ENCODE measurements at regions not wholly inside any gene's neighbourhood (a gene's known extent, or its start where the extent isn't known, plus 50 kb on each side); places are given as distances from the start of the nearest gene placed in this dataset.

GRCh38 chr18:75612456-75612855 lies 185.0 kb upstream of the SMIM21 start:
- DNase-seq (ENCODE audit: low spot score): no peak
- H3K4me3 ChIP-seq (ENCODE audit: low read depth, low read length, poor library complexity, severe bottlenecking): no peak overlapping the region
- no peaks in the 10 kb centered on the region for H3K9me2 ChIP-seq (ENCODE audit: insufficient read depth, low read length)
- H2AFZ ChIP-seq (ENCODE audit: low read length): no peak overlapping the region
- no peaks in the 10 kb centered on the region for H3K9me3 ChIP-seq (ENCODE audit: low read length)
- H3K4me1 ChIP-seq (ENCODE audit: insufficient read depth, low read length, poor library complexity, severe bottlenecking): no peaks in the 10 kb centered on the region
- H3K4me2 ChIP-seq (ENCODE audit: low read length): no peak overlapping the region
- no peaks in the 10 kb centered on the region for H3K36me3 ChIP-seq (ENCODE audit: insufficient read depth, low read length)
- no peaks in the 10 kb centered on the region for H4K20me1 ChIP-seq (ENCODE audit: insufficient read depth, low read length)
- no peaks in the 10 kb centered on the region for H3K79me2 ChIP-seq (ENCODE audit: insufficient read depth, low read depth, low read length)
- H3K27ac ChIP-seq (ENCODE audit: low read depth, low read length, poor library complexity, severe bottlenecking): no peak overlapping the region
- intact Hi-C loops (cut with micrococcal nuclease; ENCODE audit: unreplicated experiment): no loop called here
- POLR2A ChIA-PET: no interaction called here
- CTCF ChIA-PET (ENCODE audit: unreplicated experiment): no interaction called here
- no TSS peak for BruUV-seq (replicated peaks)
- TF ChIP-seq EZH2phosphoT487 (IDR thresholded peaks at IDR 0.05; ENCODE audit: borderline replicate concordance, low read depth, low read length) (no peak), CTCF (conservative IDR thresholded peaks at IDR 0.05; ENCODE audit: low read length) (no peak)

GRCh38 chr18:75607701-75608100 lies 180.2 kb upstream of the SMIM21 start:
- Histone ChIP-seq H4K20me1 (ENCODE audit: insufficient read depth, low read length) (no peaks in the 10 kb centered on the region), H3K4me3 (ENCODE audit: low read depth, low read length, poor library complexity, severe bottlenecking) (no peak overlapping the region), H3K27ac (ENCODE audit: low read depth, low read length, poor library complexity, severe bottlenecking) (no peak overlapping the region), H2AFZ (ENCODE audit: low read length) (no peak overlapping the region), H3K4me2 (ENCODE audit: low read length) (no peak overlapping the region), H3K9me2 (ENCODE audit: insufficient read depth, low read length) (no peaks in the 10 kb centered on the region), H3K9me3 (ENCODE audit: low read length) (no peaks in the 10 kb centered on the region), H3K36me3 (ENCODE audit: insufficient read depth, low read length) (no peaks in the 10 kb centered on the region), H3K79me2 (ENCODE audit: insufficient read depth, low read depth, low read length) (no peaks in the 10 kb centered on the region), H3K4me1 (ENCODE audit: insufficient read depth, low read length, poor library complexity, severe bottlenecking) (no peaks in the 10 kb centered on the region)
- POLR2A ChIA-PET: no interaction called here
- intact Hi-C loops (cut with micrococcal nuclease; ENCODE audit: unreplicated experiment): no loop called here
- no TSS peak for BruUV-seq (replicated peaks)
- no peak for TF ChIP-seq CTCF (conservative IDR thresholded peaks at IDR 0.05; ENCODE audit: low read length)
- TF ChIP-seq EZH2phosphoT487 (IDR thresholded peaks at IDR 0.05; ENCODE audit: borderline replicate concordance, low read depth, low read length): no peak
- no peak for DNase-seq (ENCODE audit: low spot score)
- CTCF ChIA-PET (ENCODE audit: unreplicated experiment): no interaction called here

GRCh38 chr18:75592527-75592926 lies 165.0 kb upstream of the SMIM21 start:
- no peak overlapping the region for H3K4me3 ChIP-seq (ENCODE audit: low read depth, low read length, poor library complexity, severe bottlenecking)
- H3K36me3 ChIP-seq (ENCODE audit: insufficient read depth, low read length): no peaks in the 10 kb centered on the region
- no peaks in the 10 kb centered on the region for H4K20me1 ChIP-seq (ENCODE audit: insufficient read depth, low read length)
- TF ChIP-seq CTCF (conservative IDR thresholded peaks at IDR 0.05; ENCODE audit: low read length) (no peak), EZH2phosphoT487 (IDR thresholded peaks at IDR 0.05; ENCODE audit: borderline replicate concordance, low read depth, low read length) (no peak)
- POLR2A ChIA-PET: interaction anchor here (0.7 kb wide), 1 partner anchor 265 kb away, joined by 3 read pairs; no protein-coding TSS in a partner anchor
- no peak overlapping the region for H2AFZ ChIP-seq (ENCODE audit: low read length)
- H3K4me1 ChIP-seq (ENCODE audit: insufficient read depth, low read length, poor library complexity, severe bottlenecking): no peaks in the 10 kb centered on the region
- no TSS peak for BruUV-seq (replicated peaks)
- no peaks in the 10 kb centered on the region for H3K9me3 ChIP-seq (ENCODE audit: low read length)
- intact Hi-C loops (cut with micrococcal nuclease; ENCODE audit: unreplicated experiment): no loop called here
- DNase-seq (ENCODE audit: low spot score): no peak
- no peak overlapping the region for H3K4me2 ChIP-seq (ENCODE audit: low read length)
- no peaks in the 10 kb centered on the region for H3K79me2 ChIP-seq (ENCODE audit: insufficient read depth, low read depth, low read length)
- H3K27ac ChIP-seq (ENCODE audit: low read depth, low read length, poor library complexity, severe bottlenecking): no peak overlapping the region
- H3K9me2 ChIP-seq (ENCODE audit: insufficient read depth, low read length): no peaks in the 10 kb centered on the region
- CTCF ChIA-PET (ENCODE audit: unreplicated experiment): no interaction called here
